ENCODE measurements at regions not wholly inside any gene's neighbourhood (a gene's known extent, or its start where the extent isn't known, plus 50 kb on each side); places are given as distances from the start of the nearest gene placed in this dataset.

GRCh38 chr13:59356607-59357006 is 807.1 kb downstream of the DIAPH3 start:
- TF ChIP-seq SPI1 (IDR thresholded peaks at IDR 0.05; ENCODE audit: borderline replicate concordance, low read depth), result no peak
- TF ChIP-seq, protein P1, sequence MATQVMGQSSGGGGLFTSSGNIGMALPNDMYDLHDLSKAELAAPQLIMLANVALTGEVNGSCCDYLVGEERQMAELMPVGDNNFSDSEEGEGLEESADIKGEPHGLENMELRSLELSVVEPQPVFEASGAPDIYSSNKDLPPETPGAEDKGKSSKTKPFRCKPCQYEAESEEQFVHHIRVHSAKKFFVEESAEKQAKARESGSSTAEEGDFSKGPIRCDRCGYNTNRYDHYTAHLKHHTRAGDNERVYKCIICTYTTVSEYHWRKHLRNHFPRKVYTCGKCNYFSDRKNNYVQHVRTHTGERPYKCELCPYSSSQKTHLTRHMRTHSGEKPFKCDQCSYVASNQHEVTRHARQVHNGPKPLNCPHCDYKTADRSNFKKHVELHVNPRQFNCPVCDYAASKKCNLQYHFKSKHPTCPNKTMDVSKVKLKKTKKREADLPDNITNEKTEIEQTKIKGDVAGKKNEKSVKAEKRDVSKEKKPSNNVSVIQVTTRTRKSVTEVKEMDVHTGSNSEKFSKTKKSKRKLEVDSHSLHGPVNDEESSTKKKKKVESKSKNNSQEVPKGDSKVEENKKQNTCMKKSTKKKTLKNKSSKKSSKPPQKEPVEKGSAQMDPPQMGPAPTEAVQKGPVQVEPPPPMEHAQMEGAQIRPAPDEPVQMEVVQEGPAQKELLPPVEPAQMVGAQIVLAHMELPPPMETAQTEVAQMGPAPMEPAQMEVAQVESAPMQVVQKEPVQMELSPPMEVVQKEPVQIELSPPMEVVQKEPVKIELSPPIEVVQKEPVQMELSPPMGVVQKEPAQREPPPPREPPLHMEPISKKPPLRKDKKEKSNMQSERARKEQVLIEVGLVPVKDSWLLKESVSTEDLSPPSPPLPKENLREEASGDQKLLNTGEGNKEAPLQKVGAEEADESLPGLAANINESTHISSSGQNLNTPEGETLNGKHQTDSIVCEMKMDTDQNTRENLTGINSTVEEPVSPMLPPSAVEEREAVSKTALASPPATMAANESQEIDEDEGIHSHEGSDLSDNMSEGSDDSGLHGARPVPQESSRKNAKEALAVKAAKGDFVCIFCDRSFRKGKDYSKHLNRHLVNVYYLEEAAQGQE (IDR thresholded peaks at IDR 0.05; ENCODE audit: insufficient replicate concordance, low read depth), result no peak
- no peak for TF ChIP-seq POLR2AphosphoS5 (IDR thresholded peaks at IDR 0.05; ENCODE audit: low read depth)
- no peak for TF ChIP-seq GABPA (IDR thresholded peaks at IDR 0.05; ENCODE audit: low read depth)
- no peak for TF ChIP-seq CTCF (IDR thresholded peaks at IDR 0.05; ENCODE audit: insufficient read depth, low read length)
- peak overlapping the region; percentile 27; the same call in 1 of the 2 replicates for H3K27ac ChIP-seq (replicated peaks)
- H3K27me3 ChIP-seq (ENCODE audit: insufficient read depth, poor library complexity, severe bottlenecking), result no peaks in the 10 kb centered on the region
- DNase-seq (ENCODE audit: low read depth in 1 of 2, low spot score in 1 of 2), result peak in 1 of 2 experiments; percentile 41
- H3K4me3 ChIP-seq (replicated peaks; ENCODE audit: insufficient read depth, low read length), result no peak overlapping the region

- Histone ChIP-seq H3K4me3 (replicated peaks; ENCODE audit: insufficient read depth, low read length) (no peak overlapping the region), H3K27me3 (ENCODE audit: insufficient read depth, poor library complexity, severe bottlenecking) (no peaks in the 10 kb centered on the region), H3K27ac (replicated peaks) (no peak overlapping the region; the same call in 1 of the 2 replicates)
- peak in 1 of 2 experiments; percentile 52 for DNase-seq (ENCODE audit: low read depth in 1 of 2, low spot score in 1 of 2)
- TF ChIP-seq SPI1 (IDR thresholded peaks at IDR 0.05; ENCODE audit: borderline replicate concordance, low read depth) (no peak), CTCF (IDR thresholded peaks at IDR 0.05; ENCODE audit: insufficient read depth, low read length) (no peak), POLR2AphosphoS5 (IDR thresholded peaks at IDR 0.05; ENCODE audit: low read depth) (no peak), GABPA (IDR thresholded peaks at IDR 0.05; ENCODE audit: low read depth) (no peak)
- TF ChIP-seq, protein P1 (IDR thresholded peaks at IDR 0.05; ENCODE audit: insufficient replicate concordance, low read depth), result no peak
Observed at GRCh38 chr13:59358014-59358413, 805.7 kb downstream of the DIAPH3 start.

GRCh38 chr13:59360108-59360507 is 803.6 kb downstream of the DIAPH3 start:
- TF ChIP-seq, protein P1 (IDR thresholded peaks at IDR 0.05; ENCODE audit: insufficient replicate concordance, low read depth), result no peak
- TF ChIP-seq SPI1 (IDR thresholded peaks at IDR 0.05; ENCODE audit: borderline replicate concordance, low read depth) (peak; percentile 76), GABPA (IDR thresholded peaks at IDR 0.05; ENCODE audit: low read depth) (peak; percentile 77), CTCF (IDR thresholded peaks at IDR 0.05; ENCODE audit: insufficient read depth, low read length) (no peak), POLR2AphosphoS5 (IDR thresholded peaks at IDR 0.05; ENCODE audit: low read depth) (no peak)
- peak overlapping the region; percentile 38 for H3K27ac ChIP-seq (replicated peaks)
- no peaks in the 10 kb centered on the region for H3K27me3 ChIP-seq (ENCODE audit: insufficient read depth, poor library complexity, severe bottlenecking)
- no peak overlapping the region for H3K4me3 ChIP-seq (replicated peaks; ENCODE audit: insufficient read depth, low read length)
- peak; percentile 2 to 79 for DNase-seq (ENCODE audit: low read depth in 1 of 2, low spot score in 1 of 2)

All from HL-60 (cell line).